KMS-11 (cell line): ENCODE measurements at regions not wholly inside any gene's neighbourhood (a gene's known extent, or its start where the extent isn't known, plus 50 kb on each side); places are given as distances from the start of the nearest gene placed in this dataset.

Experiments used
- H2AFZ ChIP-seq: fragments of 200-600 bp; sonication (generic); 2 replicates; pipeline ENCODE4 v1.6.1; 2016; ENCODE audit warnings: antibody characterized with exemption, mixed run types, low read depth
- H3K27ac ChIP-seq: fragments of 200-600 bp; sonication (generic); 2 replicates; pipeline ENCODE4 v1.6.1; 2016; ENCODE audit warnings: mild to moderate bottlenecking, mixed run types
- H3K27me3 ChIP-seq: fragments of 200-600 bp; sonication (generic); 2 replicates; pipeline ENCODE4 v1.6.1; 2017; ENCODE audit warnings: mild to moderate bottlenecking, low read depth, mixed run types, moderate library complexity; ENCODE audit not compliant: insufficient read depth
- H3K36me3 ChIP-seq: fragments of 200-600 bp; sonication (generic); 2 replicates; pipeline ENCODE4 v1.6.1; 2017; ENCODE audit warnings: mild to moderate bottlenecking, mixed run types; ENCODE audit not compliant: insufficient read depth
- H3K4me1 ChIP-seq: fragments of 200-600 bp; sonication (generic); 2 replicates; pipeline ENCODE4 v1.6.1; 2016; ENCODE audit warnings: mild to moderate bottlenecking, low read depth, mixed run types; ENCODE audit not compliant: poor library complexity, severe bottlenecking
- H3K4me2 ChIP-seq: fragments of 200-600 bp; sonication (generic); 2 replicates; pipeline ENCODE4 v1.7.0; 2016; ENCODE audit warnings: mild to moderate bottlenecking, mixed run types
- H3K4me3 ChIP-seq: fragments of 200-600 bp; sonication (generic); IDR thresholded peaks from 2 replicates; pipeline ENCODE4 v1.6.1; 2017; ENCODE audit warnings: low read depth, low read length, mixed read lengths; ENCODE audit not compliant: insufficient read depth
- H3K79me2 ChIP-seq: fragments of 200-600 bp; sonication (generic); 2 replicates; pipeline ENCODE4 v1.6.1; 2016; ENCODE audit warnings: low read depth, mixed run types; ENCODE audit not compliant: insufficient read depth
- H3K9ac ChIP-seq: fragments of 200-600 bp; sonication (generic); 2 replicates; pipeline ENCODE4 v1.6.1; 2016; ENCODE audit warnings: mild to moderate bottlenecking, mixed run types
- H4K20me1 ChIP-seq: fragments of 200-600 bp; sonication (generic); 2 replicates; pipeline ENCODE4 v1.6.1; 2016; ENCODE audit warnings: mild to moderate bottlenecking, mixed run types; ENCODE audit not compliant: insufficient read depth
- CTCF ChIP-seq: fragments of 200-600 bp; sonication (generic); conservative IDR thresholded peaks from 2 replicates; pipeline ENCODE4 v1.6.1; 2017; ENCODE audit warnings: low read depth, mild to moderate bottlenecking, antibody characterized with exemption, low read length, moderate library complexity, mixed read lengths

- Histone ChIP-seq H3K4me1 (no peaks in the 10 kb centered on the region), H3K4me3 (no peak overlapping the region), H3K4me2 (no peak overlapping the region), H3K9ac (no peak overlapping the region), H3K36me3 (no peaks in the 10 kb centered on the region), H3K27me3 (no peaks in the 10 kb centered on the region), H3K79me2 (no peaks in the 10 kb centered on the region), H3K27ac (no peak overlapping the region), H4K20me1 (no peaks in the 10 kb centered on the region), H2AFZ (no peak overlapping the region)
- TF ChIP-seq CTCF, result no peak
Measured at GRCh38 chr1:83131692-83131955, 867.3 kb downstream of the TTLL7 start.

- no peak overlapping the region for H3K27ac ChIP-seq
- TF ChIP-seq CTCF, result no peak
Measured at GRCh38 chr1:83130886-83131691, 867.8 kb downstream of the TTLL7 start.

GRCh38 chr1:83129107-83129506 lies 869.8 kb downstream of the TTLL7 start:
- Histone ChIP-seq H3K27ac (no peak overlapping the region), H3K4me1 (no peaks in the 10 kb centered on the region), H3K4me3 (no peak overlapping the region), H3K4me2 (no peak overlapping the region), H3K9ac (no peak overlapping the region), H4K20me1 (no peaks in the 10 kb centered on the region), H3K79me2 (no peaks in the 10 kb centered on the region), H3K36me3 (no peaks in the 10 kb centered on the region), H2AFZ (no peak overlapping the region), H3K27me3 (no peaks in the 10 kb centered on the region)
- no peak for TF ChIP-seq CTCF

More at GRCh38 chr1:83130886-83131691, 867.8 kb downstream of the TTLL7 start:
- Histone ChIP-seq H3K36me3 (no peaks in the 10 kb centered on the region), H3K79me2 (no peaks in the 10 kb centered on the region), H3K27me3 (no peaks in the 10 kb centered on the region), H3K9ac (no peak overlapping the region), H3K4me2 (no peak overlapping the region), H3K4me1 (no peaks in the 10 kb centered on the region), H2AFZ (no peak overlapping the region), H4K20me1 (no peaks in the 10 kb centered on the region), H3K4me3 (no peak overlapping the region)

- H3K4me2 ChIP-seq, result no peak overlapping the region
- H3K79me2 ChIP-seq, result no peaks in the 10 kb centered on the region
- H3K4me1 ChIP-seq, result no peaks in the 10 kb centered on the region
- H3K27ac ChIP-seq, result no peak overlapping the region
- H4K20me1 ChIP-seq, result no peaks in the 10 kb centered on the region
- no peak overlapping the region for H3K4me3 ChIP-seq
- no peaks in the 10 kb centered on the region for H3K27me3 ChIP-seq
- H2AFZ ChIP-seq, result no peak overlapping the region
- H3K9ac ChIP-seq, result no peak overlapping the region
- H3K36me3 ChIP-seq, result no peaks in the 10 kb centered on the region
- no peak for TF ChIP-seq CTCF
Measured at GRCh38 chr1:83125456-83125855, 873.5 kb downstream of the TTLL7 start.
